Body of pancreas (tissue), 4 donors: ENCODE measurements at regions not wholly inside any gene's neighbourhood (a gene's known extent, or its start where the extent isn't known, plus 50 kb on each side); places are given as distances from the start of the nearest gene placed in this dataset.

Experiments used
- CTCF ChIP-seq, 7 experiments: fragments of 450-650 bp in 4 of 7; fragments of 200-600 bp in 3 of 7; sonication (generic) in 3 of 7; IDR thresholded peaks; one replicate each; pipeline ENCODE4 v1.5.1; 2016 to 2019; ENCODE audit warnings: antibody characterized with exemption in 7 of 7
- POLR2A ChIP-seq, 3 donors: fragments of 450-650 bp; IDR thresholded peaks; one replicate each; pipeline ENCODE4 v1.6.1; 2016; ENCODE audit warnings: antibody characterized with exemption in 3 of 3, mild to moderate bottlenecking in 2 of 3

GRCh38 chr7:131183072-131183471, 144.6 kb upstream of the MKLN1 start:
- TF ChIP-seq CTCF (IDR thresholded peaks at IDR 0.05) (no peak), POLR2A (IDR thresholded peaks at IDR 0.05) (no peak)
